ENCODE measurements at regions not wholly inside any gene's neighbourhood (a gene's known extent, or its start where the extent isn't known, plus 50 kb on each side); places are given as distances from the start of the nearest gene placed in this dataset.

- no peak overlapping the region for H2BK5ac ChIP-seq (ENCODE audit: low read depth, low read length)
- H2BK120ac ChIP-seq (replicated peaks; ENCODE audit: low read depth, low read length), result no peak overlapping the region
- H4K5ac ChIP-seq (ENCODE audit: insufficient read length, low read depth, low read length), result no peak overlapping the region
- DNase-seq (ENCODE audit: low read depth in 1 of 2, low spot score in 2 of 2) (no peak), FAIRE-seq (no peak)
- no peak overlapping the region for H3K4me2 ChIP-seq (ENCODE audit: insufficient read depth in 1 of 2, low read depth in 2 of 2, low read length in 2 of 2)
- H3K27me3 ChIP-seq (replicated peaks in 1 of 4; ENCODE audit: control insufficient read depth in 3 of 4, extremely low read depth in 1 of 4, insufficient read depth in 3 of 4, low read length in 3 of 4), result no peaks in the 10 kb centered on the region
- peaks cover 0 to 5% (median 3%) of the 10 kb centered on the region in 4 experiments; a peak in 4 of 7 replicates for H3K4me1 ChIP-seq (replicated peaks in 1 of 4; ENCODE audit: control insufficient read depth in 3 of 4, insufficient read depth in 4 of 4, low read length in 3 of 4)
- no peak overlapping the region for H2BK20ac ChIP-seq (ENCODE audit: low read length)
- no peaks in the 10 kb centered on the region for H3K79me1 ChIP-seq (ENCODE audit: low read depth, low read length)
- H3K27ac ChIP-seq (ENCODE audit: low read depth, low read length), result no peak overlapping the region
- no peak overlapping the region for H2BK12ac ChIP-seq (ENCODE audit: low read depth, low read length)
- no peak for TF ChIP-seq MAFK (IDR thresholded peaks at IDR 0.05; ENCODE audit: low read depth, low read length)
- TF ChIP-seq TAF1 (IDR thresholded peaks at IDR 0.05; ENCODE audit: low read depth, low read length), result no peak
- TF ChIP-seq SUZ12 (IDR thresholded peaks at IDR 0.05; ENCODE audit: low read length), result no peak
- no peak for TF ChIP-seq HDAC2 (IDR thresholded peaks at IDR 0.05; ENCODE audit: borderline replicate concordance in 1 of 2, low read depth in 2 of 2, low read length in 2 of 2)
- TF ChIP-seq CEBPB (IDR thresholded peaks at IDR 0.05; ENCODE audit: low read depth, low read length), result no peak
- no peak for TF ChIP-seq RNF2 (IDR thresholded peaks at IDR 0.05; ENCODE audit: borderline replicate concordance, low read depth, low read length, missing control alignments, poor library complexity, severe bottlenecking)
- no peak for TF ChIP-seq RFX5 (IDR thresholded peaks at IDR 0.05; ENCODE audit: borderline replicate concordance, low read depth, low read length)
- TF ChIP-seq SRF (IDR thresholded peaks at IDR 0.05; ENCODE audit: low read depth, low read length), result no peak
- no peak for TF ChIP-seq GTF2F1 (IDR thresholded peaks at IDR 0.05; ENCODE audit: borderline replicate concordance, low read depth, low read length)
- TF ChIP-seq JUND (IDR thresholded peaks at IDR 0.05; ENCODE audit: low read length), result no peak
- no peak for TF ChIP-seq SIRT6 (IDR thresholded peaks at IDR 0.05; ENCODE audit: low read length)
- TF ChIP-seq SP2 (IDR thresholded peaks at IDR 0.05; ENCODE audit: low read length), result no peak
- no peaks in the 10 kb centered on the region for H4K20me1 ChIP-seq (replicated peaks in 1 of 2; ENCODE audit: control insufficient read depth in 1 of 2, insufficient read depth in 2 of 2, low read length in 2 of 2)
- H2AFZ ChIP-seq (ENCODE audit: low read length), result no peak overlapping the region
- no peak overlapping the region for H3K23ac ChIP-seq (ENCODE audit: insufficient read length)
- H3K4me3 ChIP-seq (ENCODE audit: extremely low read depth in 1 of 4, insufficient read depth in 2 of 4, low read depth in 3 of 4, low read length in 4 of 4), result no peak overlapping the region
- 83% methylated on average over 2 of the region's 2 CpGs; no CpG with 5 or more reads in 1 of the 2 experiments for WGBS, 2 experiments (ENCODE audit: extremely low coverage in 1 of 2, insufficient coverage in 1 of 2, insufficient read length in 1 of 2, insufficient replicate concordance in 2 of 2, low coverage in 1 of 2, low lambda C conversion rate in 2 of 2, missing lambda C conversion rate in 1 of 2)
- ChIA-PET CTCF (ENCODE audit: partially characterized antibody) (interaction anchor here (0.7 to 1.5 kb wide), 4 partner anchors 12 to 66 kb away, joined by 3 to 7 read pairs (median 4); no protein-coding TSS in a partner anchor), POLR2A (ENCODE audit: partially characterized antibody) (no interaction called here)
- no peak overlapping the region for H3K14ac ChIP-seq (ENCODE audit: insufficient read length)
- H2AK5ac ChIP-seq (ENCODE audit: low read depth, low read length), result no peak overlapping the region
- no peak overlapping the region for H3K4ac ChIP-seq (replicated peaks; ENCODE audit: insufficient read length, low read depth, low read length)
- no peaks in the 10 kb centered on the region for H3K36me3 ChIP-seq (ENCODE audit: control insufficient read depth in 2 of 4, insufficient read depth in 4 of 4, low read length in 3 of 4)
- H2BK15ac ChIP-seq (ENCODE audit: low read length), result no peak overlapping the region
- H3K9me3 ChIP-seq (ENCODE audit: insufficient read depth in 2 of 2, low read depth in 1 of 2, low read length in 1 of 2), result no peaks in the 10 kb centered on the region
- no peak overlapping the region for H4K91ac ChIP-seq (replicated peaks; ENCODE audit: insufficient read length, low read length)
- no peak overlapping the region for H3K18ac ChIP-seq (ENCODE audit: extremely low read depth, low read length)
- H3K79me2 ChIP-seq (ENCODE audit: control insufficient read depth in 1 of 2, insufficient read depth in 2 of 2, low read length in 2 of 2), result no peaks in the 10 kb centered on the region
- no peak overlapping the region for H3K9ac ChIP-seq (replicated peaks in 1 of 4; ENCODE audit: extremely low read depth in 1 of 4, low read depth in 3 of 4, low read length in 3 of 4)
- no peak overlapping the region for H4K8ac ChIP-seq (ENCODE audit: extremely low read depth, insufficient read depth, low read length)
- no peaks in the 10 kb centered on the region; the same call in 1 of the 2 replicates for H3K23me2 ChIP-seq (ENCODE audit: low read depth, low read length)
- H3K56ac ChIP-seq (replicated peaks; ENCODE audit: insufficient read length, low read depth, low read length), result no peak overlapping the region
These were observed 407.9 kb downstream of the TMA16 start for GRCh38 chr4:163902417-163902816.

All from H1 (cell line).